COR-L47 (cell line): ENCODE measurements at regions not wholly inside any gene's neighbourhood (a gene's known extent, or its start where the extent isn't known, plus 50 kb on each side); places are given as distances from the start of the nearest gene placed in this dataset.
"Not testable (repeated sequence)": the region's sequence is repeated elsewhere in the genome, so short reads cannot be mapped to it uniquely, and the experiment has no call there.

Source experiments
- DNase-seq: peaks from one replicate; lab custom pipeline; 2025; lab: John Stamatoyannopoulos, UW

DNA sequence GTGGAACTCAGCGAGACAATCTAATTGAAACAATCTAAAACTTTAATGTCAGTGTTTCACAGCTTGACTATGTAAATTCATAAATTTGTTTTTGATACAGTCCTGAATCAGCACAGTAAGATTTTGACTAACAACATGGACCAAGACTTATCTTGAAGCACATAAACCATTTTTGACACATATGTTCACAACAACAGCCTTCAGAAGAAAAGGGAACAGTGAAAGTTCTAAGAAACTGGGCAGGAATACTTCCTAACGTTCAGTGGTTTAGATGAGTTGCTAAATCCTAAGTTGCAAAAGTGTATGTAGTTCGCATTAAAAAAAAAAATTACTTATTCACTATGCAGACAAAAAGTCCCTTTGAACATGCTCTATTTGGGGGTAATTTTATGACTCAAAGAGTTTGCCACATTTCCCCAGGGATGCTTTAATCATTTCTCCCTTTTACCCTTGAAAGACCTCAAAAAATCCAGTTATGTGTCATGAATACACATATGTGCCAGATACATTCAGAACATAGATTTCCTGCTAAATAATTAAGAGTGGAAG is 120.2 kb downstream of the MRPL39 start:
- no peak for DNase-seq

DNA sequence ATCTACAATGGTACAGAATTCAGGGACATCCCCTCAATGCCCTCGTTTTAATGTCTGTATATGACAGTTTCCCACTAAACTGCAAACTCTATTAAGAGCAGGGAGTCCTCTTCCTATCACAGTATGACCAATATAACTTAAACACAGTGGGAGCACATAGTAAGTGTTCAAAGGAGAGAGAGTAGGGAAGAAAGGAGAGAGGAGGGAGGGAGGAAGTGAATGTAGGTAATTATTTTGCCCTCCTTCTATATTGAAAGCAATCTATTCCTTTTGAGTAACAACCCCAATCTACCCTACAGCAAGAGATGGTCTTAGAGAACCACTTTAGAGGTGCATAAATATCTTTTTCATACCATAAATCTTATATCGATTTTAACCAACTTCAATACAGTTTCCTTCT is 121.4 kb downstream of the MRPL39 start:
- no peak for DNase-seq

DNA sequence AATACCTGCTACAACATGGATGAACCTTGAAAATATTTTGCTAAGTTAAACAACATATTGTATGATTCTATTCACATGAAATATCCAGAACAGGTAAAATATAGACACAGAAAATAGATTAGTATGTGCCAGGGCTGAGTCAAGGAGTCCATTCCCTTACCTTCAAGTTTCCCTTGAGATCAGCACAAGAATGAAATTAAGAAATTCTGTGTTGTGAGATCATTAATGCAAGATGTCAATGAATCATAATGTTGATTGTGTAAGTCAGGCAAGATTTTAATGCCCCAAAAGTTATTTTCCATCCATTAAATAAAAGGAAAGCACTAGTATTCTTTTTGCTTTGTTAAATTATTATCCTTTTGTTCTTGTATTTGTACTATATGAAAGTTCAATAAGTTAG is 139.4 kb downstream of the MRPL39 start:
- DNase-seq: no peak

DNA sequence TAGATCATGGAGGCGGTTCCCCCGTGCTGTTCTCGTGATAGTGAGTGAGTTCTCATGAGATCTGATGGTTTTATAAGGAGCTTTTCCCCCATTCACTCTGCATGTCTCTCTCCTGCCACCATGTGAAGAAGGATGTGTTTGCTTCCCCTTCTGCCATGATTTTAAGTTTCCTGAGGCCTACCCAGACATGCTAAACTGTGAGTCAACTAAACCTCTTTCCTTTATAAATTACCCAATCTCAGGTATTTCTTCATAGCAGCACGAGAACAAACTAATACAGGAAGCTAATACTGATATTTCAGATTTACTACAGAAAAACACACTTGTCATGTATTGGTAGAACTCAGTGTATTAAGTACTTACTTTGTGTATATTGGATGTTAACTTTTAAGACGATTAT is 140.2 kb downstream of the MRPL39 start:
- not testable (repeated sequence) for DNase-seq

DNA sequence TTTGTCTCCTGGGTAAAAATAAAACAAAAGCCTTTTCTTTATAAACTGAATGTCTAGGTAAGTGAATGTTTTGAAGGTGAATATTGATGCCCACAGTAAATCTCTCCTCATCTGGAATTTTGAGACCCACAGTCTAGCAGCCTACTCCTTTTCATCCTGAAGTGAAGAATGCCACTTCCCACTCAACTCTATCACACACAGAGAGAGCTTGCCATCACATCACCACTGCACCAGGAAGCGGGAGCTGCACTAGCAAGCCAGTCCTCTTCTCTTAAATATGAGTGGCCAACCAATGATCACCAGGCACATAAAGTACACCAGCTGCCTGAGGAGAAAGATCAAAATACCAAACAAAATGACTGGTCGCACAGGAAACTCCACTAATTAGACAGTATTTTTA is 140.8 kb downstream of the MRPL39 start:
- no peak for DNase-seq

DNA sequence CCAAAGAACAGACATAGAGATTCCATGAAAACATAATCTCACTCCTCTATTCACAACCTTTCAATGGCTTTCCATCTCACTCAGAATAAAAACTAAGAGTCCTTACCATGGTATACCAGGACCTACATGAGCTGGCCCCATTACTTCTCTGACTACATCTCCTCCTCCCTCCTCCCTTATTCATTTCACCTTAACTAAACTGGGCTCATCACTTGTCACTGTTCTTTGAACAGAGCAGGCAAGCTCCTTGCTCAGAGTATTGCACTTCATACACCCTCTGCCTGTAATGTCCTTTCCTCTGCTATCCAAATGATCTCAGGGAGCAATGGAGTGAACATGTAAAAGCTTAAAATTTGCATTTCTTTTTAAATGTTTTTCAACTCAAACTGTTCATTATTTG is 142.0 kb downstream of the MRPL39 start:
- no peak for DNase-seq

DNA sequence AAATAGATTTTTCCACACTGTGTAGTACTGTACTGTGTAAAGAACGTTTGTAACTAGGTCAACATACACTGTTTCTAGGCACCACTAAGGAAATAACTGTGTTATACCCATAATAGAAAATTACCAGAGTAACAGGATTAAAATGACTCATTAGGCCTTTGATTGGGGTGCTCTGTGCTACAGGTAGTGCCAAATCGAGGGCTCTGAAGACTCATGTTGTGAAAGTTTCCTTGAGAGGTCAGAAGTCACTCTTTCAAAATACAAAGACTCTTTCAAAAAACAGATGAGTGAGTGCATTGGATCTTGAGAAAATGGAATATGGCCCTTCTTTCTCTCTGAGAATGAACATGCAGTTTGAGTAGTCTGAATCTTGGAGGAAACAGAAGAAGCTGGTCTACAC is 143.0 kb downstream of the MRPL39 start:
- no peak for DNase-seq

DNA sequence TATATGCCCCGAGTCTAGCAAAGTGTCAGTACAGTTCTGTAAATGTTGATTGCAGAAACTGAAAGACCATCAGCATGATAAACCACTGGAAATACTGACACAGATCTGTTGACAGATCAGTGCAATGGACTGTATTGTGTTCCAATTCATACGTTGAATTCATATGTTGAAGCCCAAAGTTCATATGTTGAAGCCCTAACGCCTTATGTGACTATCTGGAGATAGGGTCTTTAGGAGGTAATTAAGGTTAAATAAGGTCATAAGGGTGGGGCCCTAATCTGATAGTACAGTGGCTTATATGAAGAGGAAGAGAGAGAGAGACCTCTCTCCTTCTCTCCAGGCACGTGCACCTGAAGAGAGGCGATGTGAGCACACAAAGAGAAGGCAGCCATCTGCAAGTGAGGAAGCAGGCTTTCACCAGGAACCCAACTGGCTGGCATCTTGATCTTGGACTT is 144.7 kb downstream of the MRPL39 start:
- no peak for DNase-seq

DNA sequence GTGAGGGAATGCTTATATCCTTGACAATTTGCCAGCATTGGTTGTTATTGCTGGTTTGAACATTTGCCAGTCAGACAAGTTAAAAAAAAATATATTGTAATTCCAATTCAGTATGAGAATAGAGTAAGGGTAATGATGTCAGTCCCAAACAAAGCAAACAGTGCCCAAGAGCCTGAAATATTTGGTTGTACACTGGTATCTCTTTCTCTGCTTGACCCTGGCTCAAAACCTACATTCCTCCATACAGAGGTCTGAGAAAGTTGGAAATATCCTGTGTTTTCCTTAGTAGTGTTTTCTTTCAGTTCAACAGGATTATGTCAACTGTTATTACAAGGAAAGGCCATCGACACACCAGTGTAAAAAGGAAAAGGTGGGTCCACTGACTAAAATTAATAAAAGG is 145.6 kb downstream of the MRPL39 start:
- no peak for DNase-seq

DNA sequence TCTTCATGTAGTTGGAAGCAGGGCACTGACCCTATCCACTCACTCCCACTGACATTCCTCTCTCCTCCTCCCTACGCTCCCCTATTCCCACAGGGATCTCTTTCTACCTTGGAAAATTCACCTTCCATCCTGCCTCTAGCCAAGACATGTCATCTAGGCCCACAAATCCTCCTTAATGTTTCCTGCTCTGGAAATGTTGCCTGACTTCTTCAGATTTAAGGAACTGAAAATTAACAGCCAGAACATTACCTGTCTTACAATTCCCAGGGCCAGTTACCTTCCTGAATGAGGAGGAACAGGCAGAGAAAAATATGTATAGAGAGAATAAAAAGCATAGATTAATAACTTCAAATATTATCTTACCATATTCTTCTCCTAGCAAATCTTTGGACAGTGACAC is 147.3 kb downstream of the MRPL39 start:
- no peak for DNase-seq

DNA sequence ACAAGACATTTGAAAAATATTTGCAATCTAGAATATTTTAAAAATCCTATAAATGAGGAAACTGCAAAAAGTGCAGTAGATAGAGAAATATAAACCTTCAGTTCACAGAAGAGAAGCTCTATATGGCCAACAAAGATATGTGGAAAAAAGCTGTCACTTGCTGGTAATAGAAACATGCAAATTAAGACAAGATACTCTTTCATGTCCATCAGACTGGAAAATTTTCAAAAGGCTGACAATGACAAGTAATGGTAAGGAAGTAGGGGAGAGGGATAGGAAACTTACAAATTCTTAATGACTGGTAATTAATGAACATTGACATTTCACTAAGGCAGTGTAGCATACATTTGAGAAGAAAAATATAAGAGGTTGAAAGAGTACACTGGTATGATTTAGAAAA is 147.9 kb downstream of the MRPL39 start:
- DNase-seq: no peak

DNA sequence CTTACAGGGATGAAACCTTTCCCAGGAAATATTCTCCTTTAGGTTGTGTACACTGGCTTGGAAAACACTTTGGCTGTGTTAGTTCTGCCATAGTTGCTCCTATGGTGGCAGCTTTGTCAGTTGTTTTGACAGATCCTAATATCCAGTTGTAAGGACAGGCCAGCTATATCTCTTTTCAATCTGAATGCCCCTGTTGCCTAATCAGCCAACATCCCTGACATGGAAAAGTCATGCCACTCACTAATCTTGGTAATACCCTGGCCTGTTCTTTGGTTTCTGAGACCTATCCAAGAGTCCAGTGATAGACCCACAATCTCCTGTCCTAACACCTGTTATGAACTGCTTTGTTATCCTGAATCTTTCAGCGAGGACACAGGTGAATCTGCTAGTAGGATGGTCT is 148.8 kb downstream of the MRPL39 start:
- DNase-seq: no peak

DNA sequence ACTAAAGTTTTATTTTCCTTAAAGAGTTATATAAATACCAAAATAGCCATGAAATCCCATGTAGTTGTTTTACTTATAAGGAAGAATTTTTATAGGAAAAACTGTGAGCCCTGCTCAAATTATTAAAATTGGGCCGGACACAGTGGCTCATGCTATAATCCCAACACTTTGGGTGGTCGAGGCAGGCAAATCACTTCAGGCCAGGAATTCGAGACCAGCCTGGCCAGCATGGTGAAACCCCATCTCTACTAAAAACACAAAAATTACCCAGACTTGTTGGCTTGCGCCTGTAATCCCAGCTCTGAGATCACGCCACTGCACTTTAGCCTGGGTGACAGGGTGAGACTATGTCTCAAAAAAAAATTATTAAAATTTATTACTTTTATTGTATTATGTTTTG is 149.3 kb downstream of the MRPL39 start:
- no peak for DNase-seq

DNA sequence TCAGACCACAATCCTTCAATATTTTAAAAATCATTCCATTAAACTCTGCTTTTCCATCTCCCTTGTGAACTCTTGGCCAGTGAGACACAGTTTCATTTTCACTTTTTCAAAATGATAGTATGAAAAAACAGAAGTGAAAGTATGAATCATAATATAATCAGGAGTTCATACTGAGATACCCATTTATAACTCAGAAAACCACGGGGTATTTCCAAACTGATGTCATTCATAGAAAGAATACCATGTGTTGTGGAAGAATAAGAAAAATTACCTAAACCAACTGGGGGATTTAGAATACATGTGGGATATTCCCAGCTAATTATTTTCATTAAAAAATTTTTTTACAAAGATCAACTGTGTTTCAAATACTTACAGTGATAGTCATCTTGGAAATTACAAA is 149.9 kb downstream of the MRPL39 start:
- DNase-seq: no peak

DNA sequence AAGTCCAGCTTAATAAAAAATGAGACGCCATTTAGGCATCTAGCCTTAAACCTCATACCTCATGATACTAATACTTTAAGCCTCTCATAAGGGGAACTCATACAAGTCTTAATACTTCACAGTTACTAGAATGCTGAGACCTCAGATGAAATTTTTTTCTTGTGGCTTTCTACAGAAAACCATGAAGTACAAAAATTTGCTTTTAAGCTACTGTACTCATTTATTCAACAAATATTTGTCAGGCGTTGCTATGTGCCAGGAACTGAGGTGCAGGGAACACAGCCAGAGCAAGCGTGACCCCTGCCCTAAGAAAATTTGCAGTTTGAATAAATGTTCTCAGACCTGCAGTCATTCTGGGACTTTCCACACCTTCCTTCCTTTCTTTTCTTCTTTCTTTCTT is 150.6 kb downstream of the MRPL39 start:
- no peak for DNase-seq

DNA sequence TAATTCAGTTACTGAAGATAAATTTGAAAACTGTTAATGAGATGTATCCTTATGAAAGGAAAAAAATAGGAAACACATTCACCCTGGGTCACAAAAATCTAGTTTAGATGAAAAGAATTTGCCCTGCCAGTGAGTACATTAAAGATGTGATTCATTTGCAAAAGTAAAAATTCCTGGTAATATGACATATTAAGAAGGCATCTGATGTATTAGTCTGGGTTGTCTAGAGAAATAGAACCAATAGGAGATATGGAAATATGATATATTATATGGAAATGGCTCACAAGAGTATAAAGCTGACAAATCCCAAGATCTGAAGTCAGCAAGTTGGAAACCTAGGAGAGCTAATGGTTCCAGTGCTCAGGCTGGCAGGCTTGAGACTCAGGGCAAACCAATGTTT is 153.8 kb downstream of the MRPL39 start:
- no peak for DNase-seq

DNA sequence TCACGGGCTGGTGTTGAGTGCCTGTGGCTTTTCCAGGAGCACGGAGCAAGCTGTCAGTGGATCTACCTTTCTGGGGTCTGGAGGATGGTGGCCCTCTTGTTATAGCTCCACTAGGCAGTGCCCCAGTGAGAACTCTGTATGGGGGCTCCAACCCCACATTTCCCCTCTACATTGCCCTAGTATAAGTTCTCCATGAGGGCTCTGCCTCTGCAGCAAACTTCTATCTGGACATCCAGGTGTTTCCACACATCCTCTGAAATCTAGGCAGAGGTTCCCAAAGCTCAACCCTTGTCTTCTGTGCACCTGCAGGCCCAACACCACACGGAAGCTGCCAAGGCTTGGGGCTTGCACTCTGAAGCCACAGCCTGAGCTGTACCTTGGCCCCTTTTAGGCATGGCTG is 157.3 kb downstream of the MRPL39 start:
- no peak for DNase-seq

DNA sequence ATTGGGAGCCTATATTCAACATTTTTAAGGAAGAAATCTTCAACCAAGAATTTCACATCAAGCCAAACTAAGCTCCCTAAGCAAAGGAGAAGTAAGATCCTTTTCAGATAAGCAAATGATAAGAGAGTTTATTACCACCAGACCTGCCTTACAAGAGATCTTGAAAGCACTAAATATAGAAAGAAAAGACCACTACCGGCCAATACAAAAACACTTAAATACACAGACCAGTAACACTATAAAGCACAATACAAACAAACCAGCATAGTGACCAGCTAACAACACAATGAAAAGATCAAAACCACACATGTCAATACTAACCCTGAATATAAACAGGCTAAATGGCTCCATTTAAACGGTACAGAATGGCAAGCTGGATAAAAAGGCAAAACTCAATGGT is 165.4 kb downstream of the MRPL39 start:
- DNase-seq: no peak

DNA sequence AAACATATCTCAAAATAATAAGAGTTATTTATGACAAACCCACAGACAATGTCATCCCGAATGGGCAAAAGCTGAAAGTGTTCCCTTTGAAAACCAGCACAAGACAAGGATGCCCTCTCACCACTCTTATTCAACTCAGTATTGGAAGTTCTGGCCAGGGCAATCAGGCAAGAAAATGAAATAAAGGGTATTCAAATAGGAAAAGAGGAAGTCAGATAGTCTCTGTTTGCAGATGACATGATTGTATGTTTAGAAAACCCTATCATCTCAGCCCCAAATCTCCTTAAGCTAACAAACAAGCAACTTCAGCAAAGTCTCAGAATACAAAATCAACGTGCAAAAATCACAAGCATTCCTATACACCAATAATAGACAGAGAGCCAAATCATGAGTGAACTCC is 169.8 kb downstream of the MRPL39 start:
- DNase-seq: not testable (repeated sequence)

DNA sequence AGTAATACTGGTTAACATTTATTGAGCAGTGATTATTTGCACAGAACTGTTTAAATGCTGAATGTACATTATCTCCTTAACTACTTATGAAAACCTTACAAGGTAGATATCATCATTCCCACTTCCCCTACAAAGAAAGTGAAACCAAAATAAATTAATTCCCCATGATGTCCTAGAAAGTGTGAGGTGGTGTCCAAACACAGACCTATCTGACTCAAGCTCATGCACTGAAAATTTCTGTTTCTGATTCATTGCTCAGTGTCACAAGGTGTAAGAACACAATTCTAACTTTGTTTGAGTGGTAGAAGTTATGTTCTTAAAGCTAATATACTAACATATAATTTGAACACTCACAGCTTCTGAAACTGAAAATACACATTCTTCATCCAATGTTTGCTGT is 178.7 kb downstream of the MRPL39 start:
- no peak for DNase-seq

DNA sequence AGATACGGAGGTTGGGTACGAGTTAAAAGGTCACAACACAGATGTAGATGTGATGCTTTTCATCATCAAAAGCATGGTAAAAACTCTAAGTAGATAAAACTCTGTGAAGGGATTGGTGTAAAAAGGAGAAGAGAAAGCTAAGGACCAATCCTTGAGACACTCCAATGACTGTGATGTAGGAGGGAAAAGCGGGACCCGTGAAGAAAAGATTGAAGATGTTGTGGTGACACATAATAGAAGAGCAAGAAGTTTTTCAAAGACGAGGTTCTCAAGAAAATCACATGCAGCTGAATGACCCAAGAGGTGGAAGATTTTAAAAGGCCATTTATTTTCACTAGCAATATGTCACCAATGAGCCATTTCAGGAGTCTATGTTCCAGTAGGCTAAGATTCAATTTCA is 179.5 kb downstream of the MRPL39 start:
- no peak for DNase-seq

DNA sequence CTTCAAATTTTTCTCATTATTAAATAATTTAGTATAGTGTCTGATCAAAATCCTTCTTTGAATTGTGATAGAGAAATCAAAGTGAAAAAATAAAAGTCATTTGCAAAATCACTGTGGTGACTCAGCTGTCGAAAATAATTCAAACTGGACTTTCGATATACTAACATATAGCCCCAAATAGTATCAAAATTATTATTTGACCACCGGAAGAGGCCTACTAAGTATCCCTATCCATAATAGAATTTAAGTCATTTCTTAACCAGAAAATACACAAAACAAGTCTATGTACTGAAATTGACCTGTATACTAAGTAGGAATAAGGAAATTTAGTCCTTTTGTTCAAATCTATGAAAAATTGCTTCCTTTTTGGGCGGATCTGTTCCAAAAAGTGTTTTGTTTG is 180.7 kb downstream of the MRPL39 start:
- DNase-seq: no peak

DNA sequence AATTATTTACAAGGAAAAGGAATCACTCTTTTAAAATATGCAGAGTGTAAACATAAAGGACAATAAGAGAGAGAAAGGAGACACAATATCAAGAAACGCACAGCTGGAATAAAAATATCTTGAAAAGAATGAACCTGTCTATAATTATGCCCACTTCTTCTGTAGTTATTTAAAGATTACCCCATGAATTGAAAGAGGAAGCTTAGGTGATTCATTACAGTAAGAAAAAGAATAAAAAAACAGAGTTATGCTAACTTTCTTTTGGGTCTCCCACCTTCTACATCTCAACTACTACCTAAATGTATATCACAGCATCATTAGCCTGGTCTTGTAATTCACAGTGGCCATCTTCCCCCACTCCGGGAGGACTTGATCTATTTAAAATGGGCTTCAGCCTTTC is 182.1 kb downstream of the MRPL39 start:
- DNase-seq: no peak

DNA sequence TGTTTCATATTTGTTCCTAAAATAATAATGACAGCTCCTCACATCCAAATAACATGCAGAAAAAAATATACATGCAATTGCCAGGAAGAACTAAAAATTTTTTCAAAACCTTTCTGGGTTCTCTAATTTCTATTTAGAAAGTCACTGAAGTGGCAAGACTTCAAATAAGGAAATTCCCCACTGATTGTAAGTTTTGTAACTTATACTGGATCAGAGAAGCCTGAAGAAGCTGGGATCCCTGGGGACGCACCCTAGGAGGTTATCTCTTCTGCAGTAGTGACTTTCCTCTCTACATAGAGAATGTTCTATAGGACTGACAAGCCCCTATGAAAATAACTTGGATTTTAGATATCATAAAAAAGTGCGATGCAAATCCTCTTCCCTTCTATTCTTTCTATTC is 182.6 kb downstream of the MRPL39 start:
- DNase-seq: no peak

DNA sequence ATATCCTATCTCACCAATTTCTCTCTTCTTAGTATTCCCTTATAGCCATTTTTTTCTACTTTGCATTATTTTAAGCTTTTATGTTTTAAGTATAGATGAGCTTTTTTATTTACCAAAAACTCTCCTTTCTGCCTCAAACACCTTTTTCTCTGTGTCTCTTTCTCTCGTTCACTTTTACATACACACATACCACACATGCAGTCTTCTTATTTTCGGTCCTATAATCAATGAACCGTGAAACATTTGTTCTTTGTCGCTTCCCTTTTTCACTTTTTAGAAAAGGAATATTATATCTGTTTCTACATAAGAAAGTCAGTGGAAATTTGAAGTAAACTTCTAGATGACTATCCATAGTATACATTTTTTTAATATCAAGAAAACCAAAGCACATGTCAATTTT is 183.2 kb downstream of the MRPL39 start:
- no peak for DNase-seq
